LNCAP (cell line): ENCODE measurements at regions not wholly inside any gene's neighbourhood (a gene's known extent, or its start where the extent isn't known, plus 50 kb on each side); places are given as distances from the start of the nearest gene placed in this dataset.

Source experiments
- TF ChIP-seq, protein P1 (sequence below): fragments of 450-650 bp; IDR thresholded peaks from 2 replicates; pipeline ENCODE4 v1.5.1; 2017; ENCODE audit warnings: mild to moderate bottlenecking

DNA sequence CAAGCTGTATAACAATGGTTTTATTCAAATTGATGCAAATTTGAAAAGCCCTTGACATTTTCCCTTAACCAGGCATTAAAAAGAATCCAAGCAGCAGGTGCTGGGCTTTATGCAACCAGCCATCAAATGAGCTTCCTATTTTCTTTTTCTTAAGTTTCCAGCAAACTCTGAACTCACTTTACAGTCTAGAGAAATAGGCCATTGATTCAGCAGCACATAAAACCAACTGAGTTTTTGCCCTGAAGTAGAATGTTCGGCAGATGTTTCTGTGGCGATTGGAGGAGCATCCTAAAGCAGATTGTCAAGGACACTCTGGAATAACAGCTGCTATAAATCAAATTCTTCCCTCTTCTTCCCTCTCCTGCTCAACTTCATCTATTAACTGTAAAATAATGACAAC is 582.8 kb upstream of the CPEB2 start:
- TF ChIP-seq, protein P1, sequence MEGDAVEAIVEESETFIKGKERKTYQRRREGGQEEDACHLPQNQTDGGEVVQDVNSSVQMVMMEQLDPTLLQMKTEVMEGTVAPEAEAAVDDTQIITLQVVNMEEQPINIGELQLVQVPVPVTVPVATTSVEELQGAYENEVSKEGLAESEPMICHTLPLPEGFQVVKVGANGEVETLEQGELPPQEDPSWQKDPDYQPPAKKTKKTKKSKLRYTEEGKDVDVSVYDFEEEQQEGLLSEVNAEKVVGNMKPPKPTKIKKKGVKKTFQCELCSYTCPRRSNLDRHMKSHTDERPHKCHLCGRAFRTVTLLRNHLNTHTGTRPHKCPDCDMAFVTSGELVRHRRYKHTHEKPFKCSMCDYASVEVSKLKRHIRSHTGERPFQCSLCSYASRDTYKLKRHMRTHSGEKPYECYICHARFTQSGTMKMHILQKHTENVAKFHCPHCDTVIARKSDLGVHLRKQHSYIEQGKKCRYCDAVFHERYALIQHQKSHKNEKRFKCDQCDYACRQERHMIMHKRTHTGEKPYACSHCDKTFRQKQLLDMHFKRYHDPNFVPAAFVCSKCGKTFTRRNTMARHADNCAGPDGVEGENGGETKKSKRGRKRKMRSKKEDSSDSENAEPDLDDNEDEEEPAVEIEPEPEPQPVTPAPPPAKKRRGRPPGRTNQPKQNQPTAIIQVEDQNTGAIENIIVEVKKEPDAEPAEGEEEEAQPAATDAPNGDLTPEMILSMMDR: no peak

DNA sequence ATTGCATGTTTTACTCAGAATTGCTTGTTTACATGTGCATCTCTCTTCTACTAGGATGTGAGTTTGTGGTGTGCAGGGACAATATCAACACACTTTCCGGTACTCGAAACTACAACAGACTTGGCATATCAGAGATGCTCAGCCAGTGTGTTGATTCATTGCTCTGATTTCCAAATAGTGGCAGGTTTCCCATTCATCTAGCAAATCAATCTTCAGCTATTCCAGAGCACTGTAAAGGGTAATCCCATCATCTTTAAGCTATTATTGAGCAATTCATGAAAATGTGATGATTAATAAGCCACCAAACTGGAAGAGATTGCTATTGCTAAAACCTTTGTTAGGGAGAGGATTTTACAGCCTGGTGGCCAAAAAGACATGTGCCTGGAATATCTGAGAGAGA is 574.2 kb upstream of the CPEB2 start:
- TF ChIP-seq, protein P1: no peak

DNA sequence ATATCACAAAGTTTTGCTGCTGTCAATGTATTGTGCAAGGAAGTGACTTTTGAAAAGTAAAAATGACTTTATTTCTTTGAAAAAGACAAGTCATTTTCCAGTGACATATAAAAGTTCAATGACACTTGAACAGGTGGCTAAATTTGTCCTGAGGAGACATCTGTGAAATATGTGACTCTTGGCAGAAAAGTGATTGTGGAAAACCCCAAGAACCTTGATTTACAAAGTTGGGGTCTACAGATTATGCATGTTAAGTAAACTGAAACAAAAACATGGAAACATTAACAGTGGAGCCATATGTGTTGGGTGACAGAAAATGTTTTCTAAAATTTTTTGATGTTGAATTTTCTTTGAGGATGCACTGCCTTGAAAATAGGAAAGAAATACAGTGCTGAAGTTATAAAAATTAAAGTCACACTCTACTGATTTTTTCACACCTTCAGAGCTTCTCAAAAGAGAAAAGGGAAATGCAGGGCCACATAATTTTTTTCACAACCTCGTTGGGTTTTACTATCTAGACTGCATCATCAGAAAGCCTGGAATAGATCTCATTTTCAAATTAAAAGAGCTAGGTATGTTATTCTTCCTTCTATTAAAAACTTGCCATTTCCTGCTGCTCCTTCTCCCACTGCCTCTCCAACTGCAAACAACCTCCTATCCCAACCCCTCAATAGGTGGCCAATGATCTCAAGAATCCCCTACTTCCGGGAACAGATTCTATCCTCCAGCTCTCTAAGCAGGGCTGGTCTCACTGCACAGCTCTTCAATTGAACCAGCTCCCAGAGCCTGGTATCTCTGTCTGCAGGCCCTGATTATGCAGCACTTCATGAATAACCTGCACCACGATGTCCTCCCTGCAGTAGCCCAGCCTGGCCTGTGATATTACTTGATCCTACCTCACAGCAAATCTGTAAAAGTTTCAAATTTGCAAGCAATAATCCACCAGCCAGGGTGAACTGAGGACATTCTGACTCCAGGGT is 570.8 kb upstream of the CPEB2 start:
- TF ChIP-seq, protein P1: no peak

DNA sequence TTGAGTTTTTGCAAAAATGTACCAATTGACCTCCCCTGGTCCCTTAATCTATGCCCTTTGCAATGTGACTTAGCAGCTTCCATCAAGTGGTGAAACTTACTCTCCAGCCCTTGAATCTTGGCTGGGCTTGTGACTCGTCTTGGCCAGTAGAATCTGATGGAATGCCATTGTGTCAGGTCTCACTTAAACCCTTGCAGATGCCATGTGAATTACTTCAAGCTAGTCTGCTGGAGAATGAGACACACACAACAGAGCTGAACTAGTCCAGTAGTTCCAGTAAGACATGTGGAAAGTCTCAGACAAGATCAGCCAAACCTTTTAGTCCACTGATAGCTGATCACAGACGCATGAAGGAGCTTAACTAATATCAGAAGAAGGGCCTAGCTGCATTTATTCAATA is 567.8 kb upstream of the CPEB2 start:
- TF ChIP-seq, protein P1: no peak

GRCh38 chr4:14434916-14435315 is 567.4 kb upstream of the CPEB2 start:
- TF ChIP-seq, protein P1: no peak

DNA sequence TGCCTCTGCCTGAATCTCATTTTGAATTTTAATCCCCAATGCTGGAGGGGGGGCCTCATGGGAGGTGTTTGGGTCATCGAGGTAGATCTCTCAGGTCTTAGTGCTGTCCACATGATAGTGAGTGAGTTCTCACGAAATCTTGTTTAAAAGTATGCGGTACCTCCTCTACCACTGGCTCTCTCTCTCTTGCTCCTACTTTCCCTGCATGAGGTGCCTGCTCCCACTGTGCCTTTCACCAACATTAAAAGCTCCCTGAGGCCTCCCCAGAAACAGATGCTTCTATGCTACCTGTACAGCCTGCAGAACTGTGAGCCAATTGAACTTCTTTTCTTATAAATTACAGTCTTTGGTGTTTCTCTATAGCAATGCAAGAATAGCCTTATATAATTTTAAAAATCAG is 560.7 kb upstream of the CPEB2 start:
- TF ChIP-seq, protein P1: no peak

DNA sequence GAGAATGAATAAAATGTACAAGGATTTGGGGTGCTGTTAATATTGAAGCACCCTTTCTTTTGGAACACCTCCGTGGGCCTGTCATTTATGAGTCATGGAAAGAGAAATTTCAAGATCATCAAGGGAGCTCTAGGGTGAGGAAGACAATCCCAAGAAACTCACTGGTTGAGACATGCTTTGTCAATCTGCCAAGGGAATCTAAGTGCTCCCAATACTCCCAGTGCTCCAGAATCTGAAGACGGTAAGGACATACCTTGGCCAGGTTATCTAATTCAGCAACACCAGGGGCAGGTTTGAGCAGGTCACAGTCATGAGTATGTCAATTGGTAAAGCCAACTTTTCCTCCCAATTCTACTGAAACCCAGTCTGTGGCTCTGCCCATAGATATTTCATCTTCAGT is 556.4 kb upstream of the CPEB2 start:
- TF ChIP-seq, protein P1: no peak
